Right lobe of liver (tissue), 6 donors: ENCODE measurements at regions not wholly inside any gene's neighbourhood (a gene's known extent, or its start where the extent isn't known, plus 50 kb on each side); places are given as distances from the start of the nearest gene placed in this dataset.

ENCODE experiments used
- ATAC-seq, 4 donors: fragments of 200-7000 bp; cut with Tn5 transposase; one replicate each; pipeline ENCODE4 v1.9.1; 2020; ENCODE audit warnings: mild to moderate bottlenecking in 4 of 4, moderate library complexity in 4 of 4
- DNase-seq, 3 donors: peaks; one replicate each; pipeline ENCODE4 v3.0.0-alpha.2; 2020
- H3K27ac ChIP-seq, 3 donors: fragments of 200-600 bp; one replicate each; pipeline ENCODE4 v1.8.0; 2022
- H3K27me3 ChIP-seq, 2 donors: fragments of 200-600 bp; one replicate each; pipeline ENCODE4 v1.8.0; 2022
- H3K36me3 ChIP-seq, 4 donors: fragments of 200-600 bp; sonication (generic) in 1 of 4; one replicate each; pipeline versions ENCODE4 v1.5.1 to v1.8.0; 2017 to 2022; ENCODE audit warnings: control low read depth in 1 of 4
- H3K4me1 ChIP-seq, 4 donors: fragments of 200-600 bp; sonication (generic) in 1 of 4; one replicate each; pipeline versions ENCODE4 v1.5.1 to v1.8.0; 2017 to 2022; ENCODE audit warnings: control low read depth in 1 of 4
- H3K4me3 ChIP-seq, 3 donors: fragments of 200-600 bp; one replicate each; pipeline ENCODE4 v1.8.0; 2022
- H3K9me3 ChIP-seq, 4 donors: fragments of 200-600 bp; sonication (generic) in 1 of 4; one replicate each; pipeline versions ENCODE4 v1.5.1 to v1.8.0; 2017 to 2022; ENCODE audit warnings: control low read depth in 1 of 4
- POLR2A ChIP-seq: fragments of 450-650 bp; IDR thresholded peaks from one replicate; pipeline ENCODE4 v1.6.1; 2017; ENCODE audit warnings: antibody characterized with exemption, mild to moderate bottlenecking
- WGBS: methylation state at CpG from one replicate; pipeline ENCODE4 v1.1.6; 2018; ENCODE audit warnings: low coverage, low lambda C conversion rate; ENCODE audit not compliant: insufficient coverage; ENCODE audit errors: missing lambda C conversion rate; 5-methylcytosine and 5-hydroxymethylcytosine counted together
- intact Hi-C, 2 donors: fragments of 100-400 bp; cut with DNase I; formaldehyde crosslinking; loops; one replicate each; pipeline versions ENCODE4 v1.11.2 to v1.14.1; 2022
- TF ChIP-seq, protein P1 (sequence below), 4 donors: fragments of 200-600 bp in 3 of 4; fragments of 450-650 bp in 1 of 4; IDR thresholded peaks; one replicate each; pipeline versions ENCODE4 v1.5.1 to v1.8.0; 2016 to 2022; ENCODE audit warnings: antibody characterized with exemption in 4 of 4, mild to moderate bottlenecking in 2 of 4
- donor health status: DM: no; HTN: yes; CAD: no.
- donor health status: DM: no; HTN: no; CAD: no.
- donor health status: DM: no; HTN: no; CAD: no.
- donor health status: DM: no; HTN: yes; CAD: no.
- donor health status: DM: no; HTN: yes; CAD: no.

DNA sequence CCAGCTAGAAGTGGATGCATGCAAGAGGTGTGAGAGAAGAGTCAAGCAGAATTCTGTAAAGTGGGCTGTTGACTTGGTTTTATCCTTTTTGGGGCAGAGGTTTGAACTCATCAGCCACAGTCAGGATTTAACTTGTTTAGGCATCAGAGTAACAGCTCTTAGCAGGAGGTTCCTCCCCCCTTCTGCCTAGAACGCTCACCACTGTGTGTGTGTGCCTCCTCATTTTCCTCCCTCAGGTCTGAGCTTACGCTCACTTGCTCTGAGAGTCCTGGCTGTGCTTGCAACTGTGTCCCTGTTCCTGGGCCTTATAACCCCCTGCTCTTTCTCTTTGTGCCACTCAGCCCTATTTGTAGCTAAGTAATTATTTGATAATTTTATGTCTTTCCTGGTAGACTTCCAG lies 167.9 kb downstream of the TMEM182 start:
- Histone ChIP-seq H3K36me3 (no peaks in the 10 kb centered on the region), H3K4me1 (no peaks in the 10 kb centered on the region), H3K9me3 (no peaks in the 10 kb centered on the region), H3K4me3 (no peak overlapping the region), H3K27ac (no peak overlapping the region), H3K27me3 (no peaks in the 10 kb centered on the region)
- ATAC-seq (no peak), DNase-seq (no peak)
- WGBS: 58% methylated on average over 2 of the region's 2 CpGs
- intact Hi-C loops: no loop called here
- TF ChIP-seq POLR2A: no peak
- TF ChIP-seq, protein P1, sequence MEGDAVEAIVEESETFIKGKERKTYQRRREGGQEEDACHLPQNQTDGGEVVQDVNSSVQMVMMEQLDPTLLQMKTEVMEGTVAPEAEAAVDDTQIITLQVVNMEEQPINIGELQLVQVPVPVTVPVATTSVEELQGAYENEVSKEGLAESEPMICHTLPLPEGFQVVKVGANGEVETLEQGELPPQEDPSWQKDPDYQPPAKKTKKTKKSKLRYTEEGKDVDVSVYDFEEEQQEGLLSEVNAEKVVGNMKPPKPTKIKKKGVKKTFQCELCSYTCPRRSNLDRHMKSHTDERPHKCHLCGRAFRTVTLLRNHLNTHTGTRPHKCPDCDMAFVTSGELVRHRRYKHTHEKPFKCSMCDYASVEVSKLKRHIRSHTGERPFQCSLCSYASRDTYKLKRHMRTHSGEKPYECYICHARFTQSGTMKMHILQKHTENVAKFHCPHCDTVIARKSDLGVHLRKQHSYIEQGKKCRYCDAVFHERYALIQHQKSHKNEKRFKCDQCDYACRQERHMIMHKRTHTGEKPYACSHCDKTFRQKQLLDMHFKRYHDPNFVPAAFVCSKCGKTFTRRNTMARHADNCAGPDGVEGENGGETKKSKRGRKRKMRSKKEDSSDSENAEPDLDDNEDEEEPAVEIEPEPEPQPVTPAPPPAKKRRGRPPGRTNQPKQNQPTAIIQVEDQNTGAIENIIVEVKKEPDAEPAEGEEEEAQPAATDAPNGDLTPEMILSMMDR (IDR thresholded peaks at IDR 0.05): no peak

DNA sequence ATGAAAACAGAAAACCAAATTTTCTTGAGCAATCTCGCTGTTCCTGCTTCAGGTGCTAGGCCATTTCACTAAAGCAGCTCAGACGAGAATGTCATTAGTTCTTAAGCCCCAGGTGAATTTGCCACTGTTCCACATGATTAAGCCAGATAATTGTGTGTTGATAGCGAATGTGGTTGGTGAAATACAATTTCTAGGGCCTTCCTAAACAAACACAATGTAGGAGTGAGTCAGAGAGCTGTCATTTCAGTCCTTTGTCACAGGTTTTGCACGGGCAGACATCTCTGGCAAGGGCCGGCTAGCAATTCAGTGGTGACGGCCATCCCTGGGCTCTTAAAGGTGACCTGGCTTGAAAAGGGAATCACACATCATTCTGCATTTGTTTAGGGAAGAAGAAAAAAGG lies 170.7 kb downstream of the TMEM182 start:
- 32% methylated on average over 6 of the region's 6 CpGs for WGBS
- ATAC-seq (no peak), DNase-seq (no peak)
- H3K4me3 ChIP-seq: no peak overlapping the region
- H3K9me3 ChIP-seq: no peaks in the 10 kb centered on the region
- intact Hi-C loops: no loop called here
- no peak overlapping the region for H3K27ac ChIP-seq
- H3K4me1 ChIP-seq: no peaks in the 10 kb centered on the region
- no peaks in the 10 kb centered on the region for H3K36me3 ChIP-seq
- H3K27me3 ChIP-seq: no peaks in the 10 kb centered on the region
- TF ChIP-seq, protein P1 (IDR thresholded peaks at IDR 0.05): no peak
- no peak for TF ChIP-seq POLR2A

DNA sequence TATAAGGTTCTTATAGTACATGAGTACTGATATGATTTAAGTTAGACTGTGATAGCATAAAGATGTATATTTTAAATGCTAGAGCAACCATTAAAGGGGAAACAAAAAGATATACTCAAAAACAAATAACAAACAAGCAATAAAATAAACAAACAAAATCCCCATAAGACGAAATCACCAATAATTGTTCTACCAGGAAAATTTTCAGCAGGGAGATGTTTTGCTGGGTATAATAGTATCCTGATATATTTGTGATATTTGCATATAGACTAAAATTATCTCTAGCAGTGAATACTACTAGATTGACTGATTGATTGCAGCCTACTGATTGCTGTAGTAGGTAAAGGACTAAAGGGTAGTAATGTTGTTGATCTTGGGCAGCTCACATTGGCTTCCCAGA lies 177.4 kb downstream of the TMEM182 start:
- Histone ChIP-seq H3K36me3 (no peaks in the 10 kb centered on the region), H3K9me3 (no peaks in the 10 kb centered on the region), H3K27ac (no peak overlapping the region), H3K4me3 (no peak overlapping the region), H3K27me3 (no peaks in the 10 kb centered on the region), H3K4me1 (no peaks in the 10 kb centered on the region)
- ATAC-seq (no peak), DNase-seq (no peak)
- WGBS: 57% methylated on average over 1 of the region's 1 CpG
- intact Hi-C loops: no loop called here
- TF ChIP-seq, protein P1 (IDR thresholded peaks at IDR 0.05): no peak
- TF ChIP-seq POLR2A: no peak

DNA sequence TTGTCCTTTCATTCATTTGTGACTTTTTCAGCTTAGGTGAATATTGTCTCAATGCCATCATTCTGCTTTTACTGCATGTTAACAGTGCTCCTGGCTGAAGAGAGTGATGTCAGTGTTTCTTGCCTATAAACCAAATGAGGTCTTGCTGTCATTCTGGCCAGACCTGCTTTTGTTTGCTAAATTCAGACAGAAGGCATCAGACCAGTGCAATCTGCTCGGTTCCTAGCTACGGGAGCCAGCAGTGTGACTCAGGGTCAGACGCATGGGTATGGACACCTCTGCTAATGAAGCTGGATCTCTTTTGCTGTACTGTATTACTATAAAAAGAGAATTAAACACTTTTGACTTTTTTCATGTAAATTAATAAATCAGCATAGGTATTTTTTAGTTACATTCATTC lies 178.9 kb downstream of the TMEM182 start:
- no peaks in the 10 kb centered on the region for H3K27me3 ChIP-seq
- intact Hi-C loops: no loop called here
- DNase-seq (no peak), ATAC-seq (no peak)
- WGBS: 53% methylated on average over 3 of the region's 3 CpGs
- TF ChIP-seq, protein P1 (IDR thresholded peaks at IDR 0.05): no peak
- no peak for TF ChIP-seq POLR2A
- H3K27ac ChIP-seq: no peak overlapping the region
- no peaks in the 10 kb centered on the region for H3K9me3 ChIP-seq
- H3K4me3 ChIP-seq: no peak overlapping the region
- H3K4me1 ChIP-seq: no peaks in the 10 kb centered on the region
- no peaks in the 10 kb centered on the region for H3K36me3 ChIP-seq

DNA sequence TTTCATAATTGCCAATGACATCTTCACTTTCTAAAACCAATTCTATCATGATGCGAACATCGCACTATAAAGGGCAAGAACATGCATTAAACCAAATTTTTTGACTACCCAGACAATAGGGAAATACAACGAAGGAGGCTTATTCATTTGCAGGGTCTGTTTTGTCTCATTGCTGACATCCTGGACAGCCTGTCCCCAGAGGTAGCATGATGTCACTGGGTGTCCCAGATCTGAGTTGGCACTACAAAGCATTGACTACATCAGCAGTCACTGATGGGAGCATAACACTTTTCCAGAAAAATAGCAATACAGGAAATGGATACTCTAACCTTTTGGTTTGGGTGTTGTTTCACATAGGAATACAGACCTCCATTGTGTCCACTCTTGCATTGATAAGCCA lies 180.3 kb downstream of the TMEM182 start:
- intact Hi-C loops: no loop called here
- Histone ChIP-seq H3K27ac (no peak overlapping the region), H3K27me3 (no peaks in the 10 kb centered on the region), H3K9me3 (no peaks in the 10 kb centered on the region), H3K4me1 (no peaks in the 10 kb centered on the region), H3K36me3 (no peaks in the 10 kb centered on the region), H3K4me3 (no peak overlapping the region)
- WGBS: 80% methylated on average over 3 of the region's 3 CpGs
- ATAC-seq (no peak), DNase-seq (no peak)
- TF ChIP-seq POLR2A: no peak
- TF ChIP-seq, protein P1 (IDR thresholded peaks at IDR 0.05): no peak
